NCI-H146 treated with DMSO at 0.1 percent for 48 hours (cell line): ENCODE measurements at regions not wholly inside any gene's neighbourhood (a gene's known extent, or its start where the extent isn't known, plus 50 kb on each side); places are given as distances from the start of the nearest gene placed in this dataset.

Source experiments
- DNase-seq: peaks from one replicate; lab custom pipeline; 2025; ENCODE audit not compliant: unreplicated experiment; lab: John Stamatoyannopoulos, UW

DNA sequence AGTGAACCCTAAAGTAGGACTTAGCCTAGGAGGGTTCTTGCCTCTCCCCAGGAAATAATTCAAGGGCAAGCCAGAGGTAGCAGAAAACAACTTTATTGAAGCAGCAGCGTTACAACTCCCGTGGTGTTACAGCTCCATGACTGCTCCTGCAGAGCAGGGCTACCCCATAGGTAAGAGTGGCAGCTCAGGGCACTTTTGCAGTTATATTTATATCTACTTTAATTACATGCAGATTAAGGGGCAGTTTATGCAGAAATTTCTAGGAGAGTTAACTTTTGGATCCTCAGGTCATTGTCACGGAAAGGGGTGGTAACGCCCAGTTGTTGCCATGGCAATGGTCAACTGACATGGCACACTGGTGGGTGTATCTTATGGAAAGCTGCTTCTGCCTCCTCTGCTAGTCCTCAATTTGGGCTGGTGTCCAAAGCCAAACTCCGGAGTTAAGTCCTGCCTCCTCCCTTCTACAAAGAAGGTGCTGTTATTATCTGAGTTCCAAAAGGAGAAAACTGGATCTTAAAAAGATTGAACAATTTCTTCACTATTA is 1413.0 kb downstream of the DSC3 start:
- DNase-seq, result no peak

DNA sequence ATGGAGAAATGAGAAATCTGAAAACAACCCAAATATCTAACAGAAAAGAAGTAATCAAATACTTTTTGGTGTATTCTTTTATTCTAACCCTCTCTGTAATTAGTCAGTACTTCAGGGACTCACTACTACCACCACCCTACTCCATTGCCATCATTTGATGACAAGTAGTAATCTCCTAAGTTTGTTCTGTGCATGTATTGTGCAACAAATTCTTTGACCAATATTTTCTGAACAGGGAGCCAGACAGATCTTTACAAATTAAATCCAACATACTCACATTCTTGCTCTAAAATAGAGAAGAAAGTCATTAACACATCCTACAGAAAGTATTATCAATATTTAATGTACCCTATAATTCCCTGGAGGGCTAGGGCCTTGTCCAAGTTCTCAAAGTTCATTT is 1416.4 kb downstream of the DSC3 start:
- no peak for DNase-seq

DNA sequence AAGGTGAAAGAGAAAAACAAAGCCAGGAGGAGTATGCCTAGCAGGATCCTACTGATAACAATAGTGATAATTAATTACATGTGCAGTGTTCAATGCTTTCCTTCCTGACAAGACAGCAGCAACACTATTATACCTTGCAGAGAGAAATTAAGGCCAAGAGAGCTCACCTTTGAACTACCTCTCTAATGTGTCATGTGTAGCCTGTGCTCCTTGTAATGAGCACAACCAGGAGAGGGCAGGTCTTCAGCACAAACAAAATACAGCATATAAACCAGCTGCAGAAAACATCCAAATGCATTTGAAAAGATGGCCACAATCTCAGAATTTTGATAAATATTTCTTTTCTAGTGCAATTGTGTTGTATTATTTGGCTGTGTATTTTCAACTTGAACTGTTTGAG is 1425.7 kb downstream of the DSC3 start:
- no peak for DNase-seq

DNA sequence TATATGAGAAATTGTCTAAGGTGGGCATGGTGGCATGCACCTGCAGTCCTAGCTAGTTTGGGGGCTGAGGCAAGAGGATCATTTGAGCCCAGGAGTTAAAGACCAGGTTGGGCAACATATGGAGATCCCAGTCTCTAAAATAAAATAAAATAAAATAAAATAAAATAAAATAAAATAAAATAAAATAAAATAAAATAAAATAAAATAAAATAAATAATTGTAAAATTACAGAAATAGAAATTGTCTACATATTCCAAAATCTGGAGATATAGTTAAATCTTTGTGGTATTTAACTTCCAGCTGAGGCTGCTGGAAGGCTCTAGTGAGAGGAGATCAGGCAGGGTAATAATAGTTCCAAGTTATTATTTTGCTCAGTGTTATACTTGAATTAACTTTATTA is 1432.1 kb upstream of the CDH2 start:
- no peak for DNase-seq

DNA sequence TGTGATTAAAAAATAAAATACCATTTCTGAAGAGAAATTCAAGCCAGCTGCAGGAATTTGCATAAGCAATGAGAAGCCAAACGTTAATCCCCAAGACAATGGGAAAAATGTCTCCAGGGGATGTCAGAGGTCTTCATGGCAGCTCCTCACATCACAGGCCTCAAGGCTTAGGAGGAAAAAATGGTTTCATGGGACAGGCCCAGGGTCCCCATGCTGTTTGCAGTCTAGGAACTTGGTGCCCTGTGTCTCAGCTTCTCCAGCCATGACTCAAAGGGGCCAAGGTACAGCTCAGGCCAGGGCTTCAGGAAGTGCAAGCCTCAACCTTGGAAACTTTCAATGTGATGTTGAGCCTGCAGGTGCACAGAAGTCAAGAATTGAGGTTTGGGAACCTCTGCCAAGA is 1428.4 kb upstream of the CDH2 start:
- DNase-seq, result no peak

DNA sequence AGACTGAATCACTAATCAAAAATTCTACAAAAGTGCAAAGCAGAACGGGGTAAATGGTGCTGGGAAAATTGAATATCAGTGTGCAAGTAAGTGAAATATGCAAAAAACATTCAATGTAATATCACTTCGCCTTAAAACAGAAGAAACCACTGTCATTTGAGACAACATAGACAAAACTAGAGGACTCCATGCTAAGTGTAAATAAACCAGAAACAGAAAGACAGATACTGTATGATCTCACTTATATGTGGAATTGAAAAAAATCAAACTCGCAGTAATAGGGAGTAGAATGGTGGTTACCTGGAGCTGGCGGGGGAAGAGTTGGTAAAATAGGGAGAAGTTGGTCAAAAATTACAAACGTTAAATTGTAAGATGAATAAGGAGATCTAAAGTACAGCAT is 1420.0 kb upstream of the CDH2 start:
- no peak for DNase-seq

DNA sequence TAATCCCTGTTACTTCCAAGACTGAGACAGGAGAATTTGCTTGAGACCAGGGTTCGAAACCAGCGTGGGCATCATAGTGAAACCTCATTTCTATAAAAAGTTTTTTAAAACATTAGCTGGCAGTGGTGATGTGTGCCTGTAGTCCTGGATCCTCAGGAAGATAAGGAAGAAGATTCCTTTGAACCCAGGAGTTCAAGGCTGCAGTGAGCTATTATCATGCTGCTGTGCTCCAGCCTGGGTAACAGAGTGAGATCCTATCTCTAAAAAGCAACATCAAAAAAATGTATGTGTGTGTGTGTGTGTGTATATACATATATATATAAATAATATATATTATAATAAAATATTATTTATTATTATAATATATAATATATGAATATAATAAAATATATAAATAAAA is 1417.6 kb upstream of the CDH2 start:
- no peak for DNase-seq

DNA sequence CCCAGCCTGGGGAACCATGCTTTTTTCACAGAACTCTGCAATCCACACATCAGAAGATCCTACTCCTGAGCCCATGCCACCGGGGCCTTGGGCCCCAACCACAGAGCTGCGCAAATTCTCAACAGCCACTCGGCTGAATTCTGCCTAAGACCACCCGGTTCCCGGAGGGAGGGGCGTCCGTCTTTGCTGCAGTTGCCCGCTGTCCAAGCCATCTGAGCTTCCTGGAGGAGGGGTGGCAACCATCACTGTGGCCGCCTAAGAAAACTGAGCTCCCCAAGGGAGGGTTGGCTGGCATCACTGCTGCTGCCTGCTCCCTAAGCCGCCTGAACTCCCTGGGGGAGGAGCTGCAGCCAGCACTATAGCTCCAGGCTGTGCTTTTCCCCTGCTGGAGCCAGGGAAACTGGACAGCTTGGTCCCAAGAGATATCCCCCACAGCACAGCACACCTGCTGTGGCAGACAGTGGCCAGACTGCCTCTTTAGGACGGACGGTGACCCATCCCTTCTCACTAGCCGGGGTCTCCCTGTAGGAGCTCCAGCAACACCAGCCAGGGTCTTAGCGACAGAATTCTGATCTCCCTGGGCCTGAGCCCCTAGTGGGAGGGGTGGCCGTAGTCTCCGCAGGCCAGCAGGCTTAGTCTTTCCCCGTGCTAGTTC is 1411.6 kb upstream of the CDH2 start:
- no peak for DNase-seq

DNA sequence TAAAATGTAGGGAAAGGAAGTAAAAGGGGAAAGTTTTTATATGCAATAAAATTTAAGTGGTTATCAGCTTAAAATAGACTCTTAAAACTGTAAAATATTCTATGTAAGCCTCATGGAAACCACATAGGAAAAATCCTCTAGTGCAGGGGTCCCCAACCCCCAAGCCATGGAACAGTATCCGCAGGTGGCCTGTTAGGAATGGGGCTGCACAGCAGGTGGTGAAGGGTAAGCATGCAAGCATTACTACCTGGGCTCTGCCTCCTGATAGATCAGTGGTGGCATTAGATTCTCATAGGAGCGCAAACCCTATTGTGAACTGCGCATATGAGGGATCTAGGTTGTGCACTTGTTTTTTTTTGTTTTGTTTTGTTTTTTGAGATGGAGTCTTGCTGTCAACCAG is 1409.3 kb upstream of the CDH2 start:
- no peak for DNase-seq

DNA sequence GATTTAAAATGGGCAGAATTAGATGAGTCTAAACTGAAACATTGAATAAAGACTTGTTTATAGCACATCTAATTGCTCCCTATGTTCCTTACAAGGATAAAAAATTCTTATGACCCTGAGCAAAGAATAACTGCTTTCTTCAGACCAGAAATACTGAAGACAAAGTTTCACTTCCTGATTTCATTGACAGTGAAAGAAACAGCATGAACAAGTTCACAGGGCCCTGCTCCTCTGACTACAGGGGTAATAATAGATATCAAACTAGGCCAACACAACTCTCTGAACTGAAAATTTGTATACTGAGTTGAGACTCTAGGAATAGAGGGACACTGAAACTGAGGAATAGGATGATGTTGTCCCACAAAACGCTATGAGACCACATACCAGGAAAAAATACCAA is 1383.3 kb upstream of the CDH2 start:
- no peak for DNase-seq

DNA sequence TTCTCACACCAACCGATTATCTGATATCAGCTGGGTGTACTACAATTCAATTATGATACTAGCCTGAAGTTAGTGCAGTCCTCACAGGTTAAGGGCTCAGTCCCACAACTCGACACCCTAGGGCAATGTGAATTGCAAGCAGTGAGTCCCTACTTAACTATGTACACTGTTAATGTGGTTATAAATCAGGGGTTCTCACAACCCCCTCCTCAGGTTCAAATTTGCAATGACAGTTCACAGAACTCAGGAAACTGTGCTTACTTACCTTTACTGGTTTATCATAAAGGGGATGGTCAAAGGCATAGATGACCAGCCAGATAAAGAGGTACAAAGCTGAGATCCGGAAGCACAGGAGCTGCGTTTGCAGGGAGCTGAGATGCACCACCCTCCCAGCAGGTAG is 1379.1 kb upstream of the CDH2 start:
- DNase-seq, result no peak

DNA sequence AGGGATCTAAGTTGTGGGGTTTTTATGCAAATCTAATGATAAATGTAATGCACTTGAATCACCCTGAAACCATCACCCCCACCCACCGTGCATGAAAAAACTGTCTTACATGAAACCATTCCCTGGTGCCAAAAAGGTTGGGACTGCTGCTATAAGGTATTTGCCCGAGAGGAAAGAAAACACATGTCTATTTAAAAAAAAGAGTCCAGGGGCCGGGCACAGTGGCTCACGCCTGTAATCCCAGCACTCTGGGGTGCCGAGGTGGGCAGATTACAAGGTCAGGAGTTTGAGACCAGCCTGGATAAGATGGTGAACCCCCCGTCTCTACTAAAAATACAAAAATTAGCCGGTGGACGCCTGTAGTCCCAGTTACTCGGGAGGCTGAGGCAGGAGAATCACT is 1372.8 kb upstream of the CDH2 start:
- DNase-seq, result no peak

DNA sequence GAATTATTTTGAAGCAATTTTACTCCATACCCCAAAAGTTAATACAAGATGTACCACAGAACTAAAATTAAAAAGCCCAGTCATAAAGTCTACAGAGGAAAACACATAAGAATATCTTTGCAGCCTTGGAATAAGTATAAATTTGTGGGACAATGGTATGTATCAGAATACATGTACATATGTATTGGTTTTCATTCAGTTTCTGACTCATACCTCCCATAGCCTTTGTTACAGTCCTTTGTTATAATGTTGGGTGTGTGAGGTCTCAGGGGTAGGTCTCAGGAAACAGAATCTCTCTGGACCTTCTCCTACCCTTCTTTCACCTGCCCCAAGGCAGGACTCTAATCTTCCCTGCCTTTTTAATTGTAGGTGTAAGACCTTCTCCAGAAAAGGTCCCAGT is 1370.7 kb upstream of the CDH2 start:
- DNase-seq, result no peak

DNA sequence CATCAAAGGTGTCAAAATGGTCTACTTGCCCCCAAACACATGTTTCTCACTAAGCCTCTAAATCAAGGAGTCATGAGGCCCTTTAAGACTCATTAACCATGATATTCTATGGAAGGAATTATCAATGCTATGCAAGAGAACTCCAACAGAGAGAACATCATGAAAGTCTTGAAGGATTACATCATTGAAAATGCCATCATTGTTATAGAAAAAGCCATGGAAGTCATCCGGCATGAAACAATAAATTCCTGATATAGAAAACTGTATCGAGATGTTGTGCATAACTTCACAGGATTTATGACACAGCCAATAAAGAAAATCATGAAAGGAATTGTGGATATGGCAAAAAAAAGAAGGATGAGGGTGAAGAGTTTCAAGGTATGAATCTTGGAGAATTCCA is 1363.6 kb upstream of the CDH2 start:
- no peak for DNase-seq

DNA sequence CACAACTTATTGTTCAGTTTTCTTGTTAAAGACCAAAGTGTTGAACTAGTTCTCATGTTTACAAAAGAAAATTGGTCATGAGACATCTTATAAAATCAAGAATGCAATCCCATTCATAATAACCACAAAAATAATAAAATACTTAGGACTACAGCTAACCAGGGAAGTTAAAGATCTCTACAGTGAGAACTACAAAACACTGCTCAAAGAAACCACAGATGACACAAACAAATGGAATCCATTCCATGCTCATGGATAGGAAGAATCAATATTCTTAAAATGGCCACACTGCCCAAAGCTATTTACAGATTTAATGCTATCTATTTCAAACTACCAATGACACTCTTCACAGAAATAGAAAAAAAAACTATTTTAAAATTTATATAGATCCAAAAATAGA is 1354.8 kb upstream of the CDH2 start:
- DNase-seq, result no peak

DNA sequence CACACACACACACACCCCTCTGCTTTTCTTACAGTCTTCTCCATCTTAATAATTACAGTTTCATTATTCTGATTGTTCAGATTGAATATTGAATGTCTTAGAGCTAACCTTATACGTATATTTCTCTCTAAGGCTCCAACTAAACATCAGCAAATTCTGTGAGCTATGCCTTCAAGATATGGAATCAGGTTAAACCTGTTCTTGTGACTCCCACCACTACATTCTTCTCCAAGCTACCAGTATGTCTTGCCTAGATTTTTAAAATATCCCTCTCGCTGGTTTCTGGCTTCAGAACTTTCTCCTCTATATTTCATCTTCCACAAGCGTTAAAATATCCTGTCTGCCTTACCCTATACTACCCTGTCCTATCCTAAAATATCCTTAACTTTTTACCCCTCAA is 1346.4 kb upstream of the CDH2 start:
- no peak for DNase-seq

DNA sequence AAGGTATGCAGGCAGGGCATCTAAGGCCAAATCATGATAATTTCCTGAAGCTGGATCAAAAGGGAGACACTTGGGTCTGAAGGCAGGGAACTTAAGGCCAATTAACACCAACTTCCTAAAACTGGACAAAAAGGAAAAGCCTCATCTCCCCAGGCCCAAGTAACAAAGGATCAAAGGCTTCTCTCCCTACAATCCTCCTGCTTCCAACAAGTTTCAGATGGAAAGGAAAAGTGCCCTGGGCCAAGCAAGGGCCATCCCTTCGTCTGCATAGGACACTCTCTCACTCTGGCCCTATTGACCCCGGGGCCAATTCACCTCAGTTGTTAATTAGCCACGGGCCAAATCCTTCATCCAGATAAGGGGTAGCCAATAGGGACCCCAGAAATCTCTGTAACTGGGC is 1335.8 kb upstream of the CDH2 start:
- DNase-seq, result no peak

DNA sequence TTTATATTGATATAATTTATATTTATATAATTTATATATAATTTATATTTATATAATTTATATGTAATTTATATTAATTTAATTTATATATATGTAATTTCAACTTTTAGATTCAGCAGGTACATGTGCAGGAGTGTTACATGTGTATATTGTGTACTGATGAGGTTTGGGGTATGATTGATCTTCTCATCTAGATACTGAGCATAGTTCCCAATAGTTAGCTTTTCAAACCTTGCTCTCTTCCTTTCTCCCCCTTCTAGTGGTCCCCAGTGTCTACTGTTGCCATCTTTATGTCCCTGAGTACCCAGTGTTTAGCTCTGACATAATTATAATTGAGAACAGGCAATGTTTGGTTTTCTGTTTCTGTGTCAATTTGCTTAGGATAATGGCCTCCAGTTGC is 1335.3 kb upstream of the CDH2 start:
- no peak for DNase-seq

DNA sequence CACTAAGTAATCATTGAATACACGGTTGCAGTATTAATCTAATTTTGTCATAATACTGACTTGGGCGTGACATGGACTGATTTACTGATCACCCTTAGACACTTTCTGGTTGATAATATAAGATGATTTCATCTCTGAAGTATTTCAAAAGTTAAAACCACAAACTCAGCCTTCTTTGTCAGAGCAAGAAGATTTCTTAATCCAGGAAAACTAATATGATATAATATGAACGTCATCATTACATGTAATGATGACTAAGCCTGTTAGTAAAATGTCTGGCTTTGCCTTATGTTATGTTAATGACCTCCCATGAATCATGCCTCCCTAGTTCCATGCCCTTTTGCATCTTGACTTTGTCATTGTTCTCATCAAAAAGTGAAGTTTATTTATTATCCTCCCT is 1325.0 kb upstream of the CDH2 start:
- DNase-seq, result no peak

DNA sequence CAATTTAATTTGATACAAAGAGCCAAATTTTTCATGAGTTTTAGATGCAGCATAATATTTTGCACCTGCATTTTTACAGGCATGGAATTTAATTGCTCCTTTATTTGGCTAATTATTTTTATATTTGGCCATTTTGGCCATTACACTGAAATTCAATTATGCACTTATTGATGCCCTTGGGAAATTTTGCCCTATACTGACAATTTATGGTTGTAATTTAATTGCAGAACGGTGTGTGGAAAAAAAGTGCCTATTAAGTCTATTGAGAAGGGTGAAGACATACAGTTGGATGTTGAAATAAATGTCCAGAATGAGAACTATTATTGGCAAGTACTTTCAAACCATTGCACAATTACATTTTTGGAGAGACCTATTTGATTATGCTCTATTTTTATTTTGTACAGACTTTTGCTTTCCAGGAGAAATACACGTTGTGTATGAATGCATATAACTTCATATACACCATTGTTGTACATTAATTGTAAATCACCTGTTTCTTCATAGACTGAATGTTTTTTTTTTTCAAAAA is 1319.3 kb upstream of the CDH2 start:
- no peak for DNase-seq

DNA sequence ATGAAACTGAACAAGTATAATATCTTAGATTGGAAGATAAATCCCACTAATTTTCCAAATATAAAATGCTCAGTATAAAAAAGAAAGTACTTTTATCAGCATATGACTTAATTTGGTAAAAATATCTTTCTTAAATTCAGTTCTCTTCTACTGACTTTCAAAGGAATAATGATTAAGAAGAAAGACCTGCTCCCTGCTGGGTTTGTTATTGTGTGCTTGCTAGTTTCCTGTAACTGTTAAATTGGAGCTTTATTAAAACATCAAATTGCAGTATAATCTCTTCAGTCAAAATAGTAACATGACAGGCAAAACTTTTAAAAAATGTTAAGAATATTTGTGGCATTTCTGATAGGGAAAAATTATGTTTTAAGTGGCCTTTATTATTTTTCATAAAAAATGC is 1317.4 kb upstream of the CDH2 start:
- no peak for DNase-seq

DNA sequence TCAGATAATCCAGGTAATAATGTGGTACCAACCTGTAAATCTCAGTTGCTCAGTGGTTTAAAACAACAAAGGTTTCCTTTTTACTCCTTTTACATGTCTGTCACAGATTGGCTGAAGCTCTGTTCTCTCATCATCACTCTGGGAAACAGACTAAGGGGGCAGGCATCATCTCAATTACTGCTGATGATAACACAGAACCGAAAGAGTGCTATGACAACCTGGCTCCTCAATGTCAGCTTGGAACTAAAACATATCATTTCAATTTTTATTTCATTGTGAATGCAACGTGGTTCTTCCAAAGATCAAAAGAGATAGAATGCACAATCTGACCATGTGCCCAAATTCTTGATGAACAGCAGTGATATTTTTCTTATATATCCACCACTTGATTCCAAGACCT is 1315.0 kb upstream of the CDH2 start:
- DNase-seq, result no peak

DNA sequence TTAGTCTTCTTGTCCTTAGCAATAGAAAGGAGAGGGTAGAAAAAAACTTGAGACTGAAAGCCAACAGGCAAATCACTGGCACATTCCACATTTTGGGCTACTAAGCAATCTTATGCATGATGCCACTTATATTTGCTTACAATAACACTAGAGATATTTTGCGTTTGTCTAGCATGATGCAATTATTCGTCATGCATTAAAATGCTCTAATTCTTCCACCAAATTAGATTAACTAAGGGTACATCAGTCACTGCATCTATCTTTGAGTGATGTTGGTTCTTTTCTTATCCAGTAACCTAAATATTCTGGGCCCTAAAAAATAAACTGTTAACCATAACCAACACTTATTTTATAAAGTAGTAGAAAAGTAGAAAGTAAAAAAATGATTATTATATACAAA is 1311.7 kb upstream of the CDH2 start:
- DNase-seq, result no peak
